ENCODE measurements at regions not wholly inside any gene's neighbourhood (a gene's known extent, or its start where the extent isn't known, plus 50 kb on each side); places are given as distances from the start of the nearest gene placed in this dataset.

DNA sequence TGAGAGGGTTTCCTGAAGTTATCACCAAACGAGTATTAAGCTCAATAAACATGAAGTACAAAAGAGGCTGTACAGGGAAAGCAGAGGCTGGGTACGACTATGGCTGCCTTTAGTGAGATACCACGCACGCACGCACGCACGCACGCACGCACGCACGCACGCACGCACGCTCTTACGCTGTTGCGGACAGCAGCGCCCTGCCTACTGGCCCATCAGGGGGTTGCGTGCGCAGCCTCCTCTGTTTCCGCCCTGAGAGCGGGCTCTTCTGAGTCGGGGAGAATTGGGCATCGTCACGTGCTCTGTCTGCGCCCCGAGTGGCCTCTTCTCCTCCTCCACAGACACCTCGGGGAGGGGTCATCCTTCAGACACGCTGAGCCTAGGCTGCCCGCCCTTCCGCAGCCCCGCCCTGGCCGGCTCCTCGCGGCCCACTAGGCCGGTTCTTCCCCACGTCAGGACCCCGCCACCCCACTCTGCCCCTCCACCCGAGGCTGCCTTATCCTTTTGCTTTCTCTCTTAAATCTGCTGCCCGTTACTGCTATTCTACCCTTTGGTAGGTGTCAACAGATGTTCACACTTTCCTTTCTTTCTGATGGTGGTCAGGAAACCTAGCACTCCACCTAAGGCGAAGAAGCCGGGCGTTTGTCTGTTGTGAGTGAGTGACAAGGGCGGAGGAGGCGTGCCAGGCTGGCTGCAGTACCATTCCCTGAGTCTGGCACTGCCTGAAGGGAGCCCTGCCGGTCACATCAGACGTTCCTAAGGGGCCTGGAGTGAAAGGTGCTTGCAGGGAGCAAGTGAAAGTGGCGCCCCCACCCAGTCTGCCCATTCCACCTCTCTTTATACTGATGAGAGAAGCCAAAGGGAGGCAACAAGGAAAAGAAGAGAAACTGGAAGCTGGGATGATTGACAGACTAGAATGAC is 300.4 kb upstream of the B3GAT1 start (continued):
- TF ChIP-seq CBX5 (IDR thresholded peaks at IDR 0.05; ENCODE audit: borderline replicate concordance, low read depth) (no peak), CC2D1A (IDR thresholded peaks at IDR 0.05) (no peak), AFF4 (CRISPR knock-in tag; IDR thresholded peaks at IDR 0.05) (no peak), ETV5 (CRISPR knock-in tag; IDR thresholded peaks at IDR 0.05; ENCODE audit: low read depth) (no peak), PHF20 (IDR thresholded peaks at IDR 0.05; ENCODE audit: partially characterized antibody) (no peak), SUPT5H (IDR thresholded peaks at IDR 0.05) (no peak), POLR2H (tag; IDR thresholded peaks at IDR 0.05; ENCODE audit: low read depth) (no peak), RBM15 (IDR thresholded peaks at IDR 0.05; ENCODE audit: insufficient read depth, low read length) (no peak), EHMT2 (IDR thresholded peaks at IDR 0.05) (no peak), SNIP1 (IDR thresholded peaks at IDR 0.05; ENCODE audit: low read depth) (no peak), TCF7L2 (IDR thresholded peaks at IDR 0.05; ENCODE audit: low read depth, low read length) (no peak), ATF1 (CRISPR knock-in tag; IDR thresholded peaks at IDR 0.05) (no peak), ATF1 (tag; IDR thresholded peaks at IDR 0.05) (peak; percentile 50), ZNF79 (CRISPR knock-in tag; IDR thresholded peaks at IDR 0.05; ENCODE audit: low read depth) (no peak), NCOA6 (IDR thresholded peaks at IDR 0.05) (peak; percentile 65; the same call in 1 of the 2 replicates), SAP30 (IDR thresholded peaks at IDR 0.05; ENCODE audit: borderline replicate concordance, insufficient read depth, low read depth, low read length, poor library complexity, severe bottlenecking) (no peak), MCM2 (IDR thresholded peaks at IDR 0.05; ENCODE audit: low read depth) (no peak), EP300 (IDR thresholded peaks at IDR 0.05; ENCODE audit: low read length) (no peak), ZFX (CRISPR knock-in tag; IDR thresholded peaks at IDR 0.05) (no peak), AFF1 (IDR thresholded peaks at IDR 0.05; ENCODE audit: low read depth in 1 of 2, partially characterized antibody in 2 of 2) (no peak)
- TF ChIP-seq, protein P1, sequence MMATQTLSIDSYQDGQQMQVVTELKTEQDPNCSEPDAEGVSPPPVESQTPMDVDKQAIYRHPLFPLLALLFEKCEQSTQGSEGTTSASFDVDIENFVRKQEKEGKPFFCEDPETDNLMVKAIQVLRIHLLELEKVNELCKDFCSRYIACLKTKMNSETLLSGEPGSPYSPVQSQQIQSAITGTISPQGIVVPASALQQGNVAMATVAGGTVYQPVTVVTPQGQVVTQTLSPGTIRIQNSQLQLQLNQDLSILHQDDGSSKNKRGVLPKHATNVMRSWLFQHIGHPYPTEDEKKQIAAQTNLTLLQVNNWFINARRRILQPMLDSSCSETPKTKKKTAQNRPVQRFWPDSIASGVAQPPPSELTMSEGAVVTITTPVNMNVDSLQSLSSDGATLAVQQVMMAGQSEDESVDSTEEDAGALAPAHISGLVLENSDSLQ (IDR thresholded peaks at IDR 0.05): 0 out of 2 replicates have a peak, but pooled peaks have one; percentile 32
